ENCODE measurements at regions not wholly inside any gene's neighbourhood (a gene's known extent, or its start where the extent isn't known, plus 50 kb on each side); places are given as distances from the start of the nearest gene placed in this dataset.

GRCh38 chrX:137263374-137263773 lies 229.6 kb upstream of the GPR101 start:
- no peak for DNase-seq
- Mint-ChIP-seq H3K27ac (no peak overlapping the region), H3K27me3 (ENCODE audit: insufficient read depth) (no peaks in the 10 kb centered on the region), H3K9me3 (peaks cover 44% of the 10 kb centered on the region), H3K36me3 (ENCODE audit: low read depth) (no peaks in the 10 kb centered on the region), H3K4me3 (no peak overlapping the region), H3K4me1 (no peaks in the 10 kb centered on the region)
- H3K36me3 ChIP-seq (ENCODE audit: control insufficient read depth, insufficient read depth, low read length) = no peaks in the 10 kb centered on the region
- H3K4me3 ChIP-seq (ENCODE audit: low read length) = no peak overlapping the region
- no peaks in the 10 kb centered on the region for H3K4me1 ChIP-seq (ENCODE audit: control insufficient read depth, insufficient read depth, low read length)
- 69% methylated on average over 3 of the region's 3 CpGs; no CpG with 5 or more reads in 1 of the 2 experiments for WGBS, 2 experiments (ENCODE audit: insufficient coverage in 1 of 2, insufficient read length in 1 of 2)
- no peak overlapping the region for H3K27ac ChIP-seq (ENCODE audit: low read depth, low read length)
- no peaks in the 10 kb centered on the region for H3K27me3 ChIP-seq (ENCODE audit: control insufficient read depth, insufficient read depth, low read length, poor library complexity, severe bottlenecking)
- TF ChIP-seq, protein P1, sequence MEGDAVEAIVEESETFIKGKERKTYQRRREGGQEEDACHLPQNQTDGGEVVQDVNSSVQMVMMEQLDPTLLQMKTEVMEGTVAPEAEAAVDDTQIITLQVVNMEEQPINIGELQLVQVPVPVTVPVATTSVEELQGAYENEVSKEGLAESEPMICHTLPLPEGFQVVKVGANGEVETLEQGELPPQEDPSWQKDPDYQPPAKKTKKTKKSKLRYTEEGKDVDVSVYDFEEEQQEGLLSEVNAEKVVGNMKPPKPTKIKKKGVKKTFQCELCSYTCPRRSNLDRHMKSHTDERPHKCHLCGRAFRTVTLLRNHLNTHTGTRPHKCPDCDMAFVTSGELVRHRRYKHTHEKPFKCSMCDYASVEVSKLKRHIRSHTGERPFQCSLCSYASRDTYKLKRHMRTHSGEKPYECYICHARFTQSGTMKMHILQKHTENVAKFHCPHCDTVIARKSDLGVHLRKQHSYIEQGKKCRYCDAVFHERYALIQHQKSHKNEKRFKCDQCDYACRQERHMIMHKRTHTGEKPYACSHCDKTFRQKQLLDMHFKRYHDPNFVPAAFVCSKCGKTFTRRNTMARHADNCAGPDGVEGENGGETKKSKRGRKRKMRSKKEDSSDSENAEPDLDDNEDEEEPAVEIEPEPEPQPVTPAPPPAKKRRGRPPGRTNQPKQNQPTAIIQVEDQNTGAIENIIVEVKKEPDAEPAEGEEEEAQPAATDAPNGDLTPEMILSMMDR (conservative IDR thresholded peaks at IDR 0.05) = peak; percentile 59
- no peak overlapping the region for H3K9ac ChIP-seq (ENCODE audit: extremely low read depth, low read length, poor library complexity, severe bottlenecking)
- H3K9me3 ChIP-seq (ENCODE audit: control insufficient read depth, low read length) = no peaks in the 10 kb centered on the region

GRCh38 chrX:137245183-137245582 lies 211.4 kb upstream of the GPR101 start:
- TF ChIP-seq, protein P1 (conservative IDR thresholded peaks at IDR 0.05) = no peak
- Mint-ChIP-seq H3K4me3 (no peak overlapping the region), H3K9me3 (peaks cover 20% of the 10 kb centered on the region), H3K27ac (no peak overlapping the region), H3K27me3 (ENCODE audit: insufficient read depth) (no peaks in the 10 kb centered on the region), H3K36me3 (ENCODE audit: low read depth) (no peaks in the 10 kb centered on the region), H3K4me1 (no peaks in the 10 kb centered on the region)
- H3K9me3 ChIP-seq (ENCODE audit: control insufficient read depth, low read length) = no peaks in the 10 kb centered on the region
- 93 to 100% methylated on average over 1 of the region's 2 CpGs for WGBS, 2 experiments (ENCODE audit: insufficient coverage in 1 of 2, insufficient read length in 1 of 2)
- no peaks in the 10 kb centered on the region for H3K27me3 ChIP-seq (ENCODE audit: control insufficient read depth, insufficient read depth, low read length, poor library complexity, severe bottlenecking)
- no peaks in the 10 kb centered on the region for H3K36me3 ChIP-seq (ENCODE audit: control insufficient read depth, insufficient read depth, low read length)
- no peak overlapping the region for H3K9ac ChIP-seq (ENCODE audit: extremely low read depth, low read length, poor library complexity, severe bottlenecking)
- DNase-seq = no peak
- H3K27ac ChIP-seq (ENCODE audit: low read depth, low read length) = no peak overlapping the region
- no peak overlapping the region for H3K4me3 ChIP-seq (ENCODE audit: low read length)
- H3K4me1 ChIP-seq (ENCODE audit: control insufficient read depth, insufficient read depth, low read length) = no peaks in the 10 kb centered on the region

DNA sequence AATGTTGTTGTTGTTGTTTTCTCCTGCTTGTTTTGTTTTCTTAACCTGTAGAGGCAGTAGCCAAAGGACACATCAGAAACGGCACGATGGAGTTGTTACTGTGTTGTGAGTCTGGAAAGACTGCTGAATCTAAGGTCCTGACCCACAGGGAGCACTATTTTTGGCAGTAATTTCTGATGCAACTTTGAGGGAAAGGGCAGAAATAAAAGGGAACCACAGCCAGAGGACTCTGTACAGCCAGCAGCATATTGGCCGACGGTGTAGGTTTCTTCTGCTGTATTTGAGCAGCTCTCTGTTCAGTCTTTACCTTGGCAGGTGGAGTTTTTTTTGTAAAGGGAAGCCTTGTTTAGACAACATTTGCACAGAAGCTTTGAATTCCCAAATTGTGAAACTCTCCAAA lies 203.0 kb upstream of the GPR101 start:
- TF ChIP-seq, protein P1 (conservative IDR thresholded peaks at IDR 0.05) = no peak
- no peak for DNase-seq
- H3K4me1 Mint-ChIP-seq = peaks cover 14% of the 10 kb centered on the region
- no peaks in the 10 kb centered on the region for H3K4me1 ChIP-seq (ENCODE audit: control insufficient read depth, insufficient read depth, low read length)
- peaks cover 25% of the 10 kb centered on the region for H3K9me3 Mint-ChIP-seq
- H3K27me3 ChIP-seq (ENCODE audit: control insufficient read depth, insufficient read depth, low read length, poor library complexity, severe bottlenecking) = no peaks in the 10 kb centered on the region
- no peaks in the 10 kb centered on the region for H3K9me3 ChIP-seq (ENCODE audit: control insufficient read depth, low read length)
- no peak overlapping the region for H3K4me3 Mint-ChIP-seq
- no peaks in the 10 kb centered on the region for H3K36me3 ChIP-seq (ENCODE audit: control insufficient read depth, insufficient read depth, low read length)
- H3K27ac ChIP-seq (ENCODE audit: low read depth, low read length) = peak overlapping the region; percentile 90
- H3K27ac Mint-ChIP-seq = no peak overlapping the region
- no peaks in the 10 kb centered on the region for H3K36me3 Mint-ChIP-seq (ENCODE audit: low read depth)
- no peak overlapping the region for H3K9ac ChIP-seq (ENCODE audit: extremely low read depth, low read length, poor library complexity, severe bottlenecking)
- no peaks in the 10 kb centered on the region for H3K27me3 Mint-ChIP-seq (ENCODE audit: insufficient read depth)
- no peak overlapping the region for H3K4me3 ChIP-seq (ENCODE audit: low read length)
- 96 to 100% methylated on average over 2 to 4 of the region's 4 CpGs for WGBS, 2 experiments (ENCODE audit: insufficient coverage in 1 of 2, insufficient read length in 1 of 2)

All from endodermal cell (in vitro differentiated cells).